GM19238 (cell line): ENCODE measurements at regions not wholly inside any gene's neighbourhood (a gene's known extent, or its start where the extent isn't known, plus 50 kb on each side); places are given as distances from the start of the nearest gene placed in this dataset.

Experiments used
- DNase-seq: peaks from one replicate; pipeline ENCODE4 v3.0.0; 2011; ENCODE audit warnings: low spot score; ENCODE audit not compliant: insufficient read length

GRCh38 chr2:126467367-126468054 is 188.4 kb upstream of the GYPC start:
- no peak for DNase-seq

GRCh38 chr2:126475031-126475430 is 180.9 kb upstream of the GYPC start:
- no peak for DNase-seq

DNA sequence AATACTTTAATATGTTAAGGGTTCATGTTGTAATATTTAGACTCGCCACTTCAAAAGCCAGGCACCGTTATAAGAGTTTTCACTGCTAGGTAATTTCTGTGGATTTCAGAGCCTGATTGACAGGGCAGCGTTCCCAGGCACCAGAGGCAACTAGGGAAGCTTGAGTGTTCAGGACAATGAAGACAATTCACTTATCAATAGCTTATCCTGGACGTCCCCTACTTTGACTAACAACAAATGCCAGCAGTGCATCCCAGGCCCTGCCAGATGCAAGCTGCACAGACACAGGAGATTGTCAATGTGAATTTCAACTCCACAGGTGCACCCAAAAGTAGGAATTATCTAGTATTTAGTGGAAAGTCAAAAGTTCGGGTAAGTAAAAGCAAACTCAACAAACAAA is 179.3 kb upstream of the GYPC start:
- no peak for DNase-seq

DNA sequence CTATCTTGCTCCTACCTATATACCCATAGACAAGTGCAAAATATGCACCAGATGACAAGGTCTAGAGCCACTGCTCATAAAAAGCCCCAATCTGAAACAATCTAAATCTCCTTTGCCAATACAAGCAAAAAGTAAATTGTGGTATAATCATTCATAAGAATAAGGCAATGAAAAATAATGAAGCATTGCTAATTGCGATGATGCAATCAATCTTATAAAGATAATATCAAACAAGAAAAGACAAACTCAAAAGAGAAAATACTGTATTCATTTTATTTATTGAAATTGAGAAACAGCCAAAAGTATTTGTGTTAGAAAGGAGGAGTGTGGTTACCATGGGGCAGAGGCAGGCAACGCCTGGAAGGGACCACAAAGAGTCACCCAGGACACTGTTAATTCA is 175.9 kb upstream of the GYPC start:
- DNase-seq, result no peak

DNA sequence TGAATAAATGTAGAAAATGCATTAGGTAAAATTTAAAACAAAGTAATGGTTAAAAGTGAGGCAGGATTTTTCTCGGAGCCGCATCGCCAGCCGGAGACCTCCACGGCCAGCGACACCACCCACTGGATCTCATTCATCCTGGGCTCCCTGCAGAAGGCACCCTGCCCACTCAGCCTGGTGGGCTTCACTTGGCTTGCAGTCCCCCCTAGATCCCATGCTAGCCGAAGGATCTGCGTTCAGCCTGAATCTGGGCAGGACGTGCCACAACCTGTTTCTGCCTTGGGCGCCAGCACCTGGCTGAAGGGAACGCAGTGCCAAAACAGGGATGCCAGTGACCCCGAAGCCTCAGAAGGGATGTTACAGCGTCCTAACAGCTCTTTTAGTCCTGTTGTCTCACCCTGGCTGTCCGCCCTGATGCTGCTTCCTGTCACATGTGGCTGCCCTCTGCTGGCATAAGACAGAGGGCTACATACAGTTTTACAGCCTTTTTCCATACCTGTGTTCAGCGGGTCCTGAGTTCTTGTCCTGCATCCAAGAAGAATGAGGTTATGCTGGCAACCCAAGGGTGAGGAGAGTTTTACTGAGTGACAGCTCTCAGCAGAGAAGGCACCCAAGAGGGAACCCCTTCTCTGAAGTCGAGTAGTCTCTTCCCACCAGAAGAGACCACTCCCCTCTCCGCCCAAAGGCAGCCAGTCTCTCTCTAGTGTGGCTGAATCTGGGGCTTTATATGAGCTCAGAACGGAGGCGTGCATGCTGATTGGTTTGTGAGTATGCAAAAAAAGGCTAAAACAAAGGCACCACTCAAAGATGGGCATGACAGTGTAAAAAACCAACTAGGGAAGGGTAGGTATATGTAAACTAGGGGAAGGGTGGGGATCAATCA is 173.1 kb upstream of the GYPC start:
- no peak for DNase-seq

DNA sequence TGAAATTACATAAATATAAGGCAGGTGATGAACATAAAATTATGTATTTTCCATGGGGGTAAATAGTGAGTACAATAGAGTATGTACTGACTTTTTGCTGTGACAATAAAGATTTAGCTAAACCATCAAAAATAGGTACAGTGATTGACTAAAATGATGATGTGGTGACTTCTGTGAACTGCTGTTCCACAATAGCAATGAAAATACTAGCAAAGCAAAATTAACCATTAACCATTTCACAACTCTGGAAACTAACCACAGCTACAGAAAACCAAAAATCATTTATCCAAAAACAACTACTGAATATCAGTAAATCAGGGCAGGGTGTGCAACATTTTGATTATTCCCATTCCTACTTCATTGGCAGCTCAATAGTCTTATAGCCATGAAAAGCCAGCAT is 161.4 kb upstream of the GYPC start:
- DNase-seq, result no peak

GRCh38 chr2:126495189-126495588 is 160.8 kb upstream of the GYPC start:
- no peak for DNase-seq

- no peak for DNase-seq
These were observed 159.5 kb upstream of the GYPC start for GRCh38 chr2:126496493-126496892.

DNA sequence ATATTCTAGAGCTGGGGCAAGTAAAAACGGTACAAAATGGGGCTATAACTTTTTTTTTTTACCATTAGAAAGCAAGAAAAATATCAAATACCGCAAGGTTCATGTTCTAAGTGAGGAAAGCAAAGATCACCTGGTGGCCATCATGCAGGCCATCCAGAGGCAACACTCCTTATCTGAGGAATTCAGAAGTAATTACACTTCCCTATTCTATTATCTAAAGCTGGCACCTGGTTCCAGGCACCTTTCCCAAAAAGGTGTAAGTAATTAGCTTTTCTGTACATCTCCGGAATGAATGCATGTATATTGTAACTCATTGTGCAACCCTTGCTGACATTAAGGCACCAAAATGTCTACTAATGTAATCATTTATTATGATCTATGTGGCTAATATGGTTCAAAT is 152.5 kb upstream of the GYPC start:
- DNase-seq, result no peak

DNA sequence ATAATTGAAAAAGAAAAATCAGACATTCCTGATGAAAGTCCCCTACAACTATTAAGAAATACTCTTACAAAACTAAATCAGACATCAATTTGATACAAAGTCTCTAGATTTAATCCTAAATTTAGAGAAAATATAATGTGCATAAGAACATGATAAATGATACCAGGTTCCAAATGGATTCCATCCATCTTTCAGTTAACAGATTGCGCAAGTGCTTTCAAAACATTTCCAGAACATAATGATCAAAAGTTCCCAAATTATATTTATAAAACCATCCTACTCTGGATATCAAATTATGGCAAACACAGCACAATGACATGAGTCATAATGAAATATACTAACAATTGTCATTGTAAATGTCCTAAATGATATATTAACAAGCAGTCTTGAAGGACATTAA is 151.0 kb upstream of the GYPC start:
- no peak for DNase-seq

GRCh38 chr2:126506786-126507185 is 149.2 kb upstream of the GYPC start:
- DNase-seq, result no peak

GRCh38 chr2:126507425-126507911 is 148.5 kb upstream of the GYPC start:
- DNase-seq, result no peak

- no peak for DNase-seq
These were observed 145.6 kb upstream of the GYPC start for GRCh38 chr2:126510356-126510755.

DNA sequence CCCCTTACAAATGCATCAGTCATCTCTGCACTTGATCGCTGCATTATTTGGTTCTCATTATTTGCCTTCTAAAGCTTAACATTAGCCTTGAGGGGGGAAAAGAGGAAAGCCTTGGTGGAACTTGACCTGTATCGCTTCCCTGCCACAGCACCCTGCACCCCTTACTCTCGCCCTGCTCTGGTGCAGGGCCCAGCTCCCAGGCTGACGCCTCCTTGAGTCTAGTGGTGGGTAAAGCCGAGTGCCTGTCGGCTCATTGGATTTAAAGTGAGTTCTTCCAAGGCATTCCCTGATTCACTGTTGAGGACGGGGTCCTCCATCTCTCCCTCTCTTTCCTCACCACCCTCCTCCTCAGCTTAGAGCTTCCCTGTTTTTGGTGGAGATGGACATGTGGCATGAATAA is 145.0 kb upstream of the GYPC start:
- no peak for DNase-seq

GRCh38 chr2:126512026-126512425 is 143.9 kb upstream of the GYPC start:
- no peak for DNase-seq

GRCh38 chr2:126513033-126513432 is 142.9 kb upstream of the GYPC start:
- DNase-seq, result no peak

- DNase-seq, result no peak
These were observed 140.5 kb upstream of the GYPC start for GRCh38 chr2:126515471-126515870.

DNA sequence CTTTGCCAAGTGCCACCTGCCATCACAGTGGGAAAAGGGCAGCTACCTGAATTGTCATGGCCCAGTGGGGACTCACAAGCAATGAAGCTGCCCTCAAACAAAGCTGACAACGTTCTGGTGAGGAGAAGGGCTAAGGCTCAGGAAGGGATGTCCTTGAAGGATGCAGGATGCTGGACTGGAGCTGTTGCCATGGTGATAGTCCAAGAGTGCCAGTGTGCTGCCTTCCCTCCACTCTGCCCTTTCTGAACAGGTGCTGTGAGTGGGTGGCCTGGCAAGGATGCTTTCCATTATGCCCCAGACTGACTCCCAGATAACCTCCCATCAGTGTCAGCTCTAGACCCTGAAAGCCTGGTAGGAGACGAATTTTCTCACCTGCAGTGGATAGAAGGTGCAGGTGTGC is 137.8 kb upstream of the GYPC start:
- DNase-seq, result no peak

DNA sequence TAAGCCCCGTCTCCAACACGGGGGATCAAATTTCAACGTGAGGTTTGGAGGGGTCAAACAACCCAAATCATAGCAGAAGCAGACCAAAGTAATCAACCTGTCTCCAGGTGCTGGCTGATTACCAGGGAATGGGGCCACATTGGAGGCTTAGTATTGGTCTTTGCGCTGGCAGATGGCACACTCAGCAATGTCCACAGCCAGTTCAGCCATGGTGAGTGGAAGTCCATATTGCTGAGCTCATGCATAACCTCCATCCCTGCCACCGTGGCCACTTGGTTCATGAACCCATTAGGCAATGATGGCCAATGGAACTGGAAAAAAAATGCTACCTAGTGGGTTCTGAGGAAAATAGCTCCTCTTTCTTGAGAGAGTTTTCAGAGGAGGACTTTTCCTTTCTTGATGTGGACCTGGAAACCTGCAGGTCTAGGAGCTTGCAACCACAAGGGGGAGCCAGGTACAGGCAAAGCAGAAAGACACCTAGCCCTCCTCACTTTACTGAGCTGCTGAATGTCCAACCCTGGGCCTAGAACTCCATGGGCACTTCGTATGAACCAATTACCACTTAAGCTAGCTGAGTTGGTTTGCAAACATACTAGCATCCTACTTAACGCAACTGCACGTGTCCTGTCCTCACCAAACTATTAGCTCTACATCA is 128.0 kb upstream of the GYPC start:
- peak; percentile 37 for DNase-seq

GRCh38 chr2:126531029-126531428 is 124.9 kb upstream of the GYPC start:
- no peak for DNase-seq

DNA sequence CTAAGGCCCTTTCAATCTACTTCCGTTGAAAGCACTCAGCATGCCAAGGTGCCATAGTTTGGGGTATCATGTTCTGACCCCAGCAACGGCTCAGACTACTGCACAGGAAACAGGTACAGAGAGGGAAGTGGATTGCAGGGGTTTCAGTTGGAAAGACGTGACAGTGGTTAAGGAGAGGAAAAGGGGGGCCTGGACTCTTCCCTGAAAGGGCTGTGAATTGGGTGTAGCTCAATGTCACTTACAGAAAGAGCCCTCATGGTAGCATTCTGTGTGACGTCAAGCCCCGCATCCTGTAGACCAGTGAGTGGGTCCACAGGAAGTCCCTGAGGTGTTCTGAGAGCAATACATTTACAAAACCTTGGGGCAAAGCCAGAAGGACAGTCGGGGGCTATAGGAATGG is 121.5 kb upstream of the GYPC start:
- no peak for DNase-seq

- DNase-seq, result no peak
These were observed 120.5 kb upstream of the GYPC start for GRCh38 chr2:126535408-126535807.
